ENCODE measurements at regions not wholly inside any gene's neighbourhood (a gene's known extent, or its start where the extent isn't known, plus 50 kb on each side); places are given as distances from the start of the nearest gene placed in this dataset.

- Histone ChIP-seq H3K27ac (replicated peaks; ENCODE audit: low read length) (no peak overlapping the region), H3K4me2 (ENCODE audit: insufficient read depth, low read length, poor library complexity, severe bottlenecking) (no peak overlapping the region), H2AK5ac (ENCODE audit: low read depth, low read length) (peak overlapping the region; percentile 67), H3K23ac (ENCODE audit: low read depth, low read length, poor library complexity) (no peak overlapping the region), H2BK15ac (ENCODE audit: low read length) (peak overlapping the region; percentile 23), H2BK12ac (ENCODE audit: low read length) (no peak overlapping the region), H2BK5ac (ENCODE audit: low read length) (no peak overlapping the region), H3K14ac (ENCODE audit: low read length) (peak overlapping the region; percentile 38), H3K27me3 (ENCODE audit: control insufficient read depth in 3 of 3, insufficient read depth in 3 of 3, low read depth in 1 of 3, low read length in 3 of 3) (peaks cover 0 to 9% (median 0%) of the 10 kb centered on the region in 3 experiments), H3K9ac (ENCODE audit: low read depth, low read length, poor library complexity) (no peak overlapping the region), H3K4me3 (ENCODE audit: low read length in 2 of 2) (no peak overlapping the region), H2AFZ (ENCODE audit: low read length) (no peak overlapping the region), H3K36me3 (replicated peaks in 1 of 2; ENCODE audit: control insufficient read depth in 2 of 2, insufficient read depth in 2 of 2, low read length in 2 of 2) (no peaks in the 10 kb centered on the region), H3K18ac (ENCODE audit: low read length) (peak overlapping the region; percentile 64), H3K4ac (ENCODE audit: low read length) (no peak overlapping the region), H3K9me3 (replicated peaks in 1 of 2; ENCODE audit: control insufficient read depth in 2 of 2, insufficient read depth in 1 of 2, low read depth in 1 of 2, low read length in 2 of 2) (no peaks in the 10 kb centered on the region), H3K4me1 (ENCODE audit: control insufficient read depth in 2 of 2, insufficient read depth in 1 of 2, low read depth in 1 of 2, low read length in 2 of 2) (peaks cover 0 to 2% of the 10 kb centered on the region in 2 donors), H4K8ac (ENCODE audit: low read depth, low read length) (no peak overlapping the region), H3K79me1 (ENCODE audit: low read depth, low read length) (no peaks in the 10 kb centered on the region), H2BK120ac (ENCODE audit: low read depth, low read length) (no peak overlapping the region), H4K91ac (ENCODE audit: low read depth, low read length, poor library complexity) (no peak overlapping the region)
- WGBS, 2 donors (ENCODE audit: extremely low coverage in 2 of 2, insufficient read length in 2 of 2, insufficient replicate concordance in 1 of 2): no CpG with 5 or more reads among the region's 19 CpGs
- no peak for DNase-seq (ENCODE audit: low spot score)
Observed at GRCh38 chr22:49461674-49462073, 366.0 kb downstream of the BRD1 start.

- Histone ChIP-seq H3K18ac (ENCODE audit: low read length) (no peak overlapping the region), H3K4ac (ENCODE audit: low read length) (no peak overlapping the region), H2BK5ac (ENCODE audit: low read length) (no peak overlapping the region), H3K4me3 (ENCODE audit: low read length in 2 of 2) (no peak overlapping the region), H3K79me1 (ENCODE audit: low read depth, low read length) (no peaks in the 10 kb centered on the region), H3K4me1 (ENCODE audit: control insufficient read depth in 2 of 2, insufficient read depth in 1 of 2, low read depth in 1 of 2, low read length in 2 of 2) (no peaks in the 10 kb centered on the region), H4K91ac (ENCODE audit: low read depth, low read length, poor library complexity) (no peak overlapping the region), H3K4me2 (ENCODE audit: insufficient read depth, low read length, poor library complexity, severe bottlenecking) (no peak overlapping the region), H3K9ac (ENCODE audit: low read depth, low read length, poor library complexity) (no peak overlapping the region), H3K9me3 (replicated peaks in 1 of 2; ENCODE audit: control insufficient read depth in 2 of 2, insufficient read depth in 1 of 2, low read depth in 1 of 2, low read length in 2 of 2) (no peaks in the 10 kb centered on the region), H3K27ac (replicated peaks; ENCODE audit: low read length) (no peak overlapping the region), H2AK5ac (ENCODE audit: low read depth, low read length) (peak overlapping the region; percentile 67), H3K36me3 (replicated peaks in 1 of 2; ENCODE audit: control insufficient read depth in 2 of 2, insufficient read depth in 2 of 2, low read length in 2 of 2) (no peaks in the 10 kb centered on the region), H2AFZ (ENCODE audit: low read length) (no peak overlapping the region), H4K8ac (ENCODE audit: low read depth, low read length) (no peak overlapping the region), H2BK120ac (ENCODE audit: low read depth, low read length) (no peak overlapping the region), H3K23ac (ENCODE audit: low read depth, low read length, poor library complexity) (no peak overlapping the region), H3K27me3 (ENCODE audit: control insufficient read depth in 3 of 3, insufficient read depth in 3 of 3, low read depth in 1 of 3, low read length in 3 of 3) (peaks cover 0 to 9% (median 0%) of the 10 kb centered on the region in 3 experiments), H3K14ac (ENCODE audit: low read length) (no peak overlapping the region), H2BK15ac (ENCODE audit: low read length) (no peak overlapping the region), H2BK12ac (ENCODE audit: low read length) (no peak overlapping the region)
- WGBS, 2 donors (ENCODE audit: extremely low coverage in 2 of 2, insufficient read length in 2 of 2, insufficient replicate concordance in 1 of 2): no CpG with 5 or more reads among the region's 15 CpGs
- DNase-seq (ENCODE audit: low spot score): no peak
Observed at GRCh38 chr22:49460592-49461281, 366.9 kb downstream of the BRD1 start.

GRCh38 chr22:49460091-49460490 is 367.6 kb downstream of the BRD1 start:
- H2BK120ac ChIP-seq (ENCODE audit: low read depth, low read length): no peak overlapping the region
- peaks cover 0 to 9% (median 0%) of the 10 kb centered on the region in 3 experiments for H3K27me3 ChIP-seq (ENCODE audit: control insufficient read depth in 3 of 3, insufficient read depth in 3 of 3, low read depth in 1 of 3, low read length in 3 of 3)
- H4K8ac ChIP-seq (ENCODE audit: low read depth, low read length): no peak overlapping the region
- H3K23ac ChIP-seq (ENCODE audit: low read depth, low read length, poor library complexity): no peak overlapping the region
- no peak overlapping the region for H2BK12ac ChIP-seq (ENCODE audit: low read length)
- H4K91ac ChIP-seq (ENCODE audit: low read depth, low read length, poor library complexity): no peak overlapping the region
- no peak overlapping the region for H3K14ac ChIP-seq (ENCODE audit: low read length)
- no peak overlapping the region for H2AFZ ChIP-seq (ENCODE audit: low read length)
- H3K4ac ChIP-seq (ENCODE audit: low read length): no peak overlapping the region
- no peak overlapping the region for H3K4me3 ChIP-seq (ENCODE audit: low read length in 2 of 2)
- H3K36me3 ChIP-seq (replicated peaks in 1 of 2; ENCODE audit: control insufficient read depth in 2 of 2, insufficient read depth in 2 of 2, low read length in 2 of 2): no peaks in the 10 kb centered on the region
- no peak overlapping the region for H3K18ac ChIP-seq (ENCODE audit: low read length)
- DNase-seq (ENCODE audit: low spot score): no peak
- H3K4me1 ChIP-seq (ENCODE audit: control insufficient read depth in 2 of 2, insufficient read depth in 1 of 2, low read depth in 1 of 2, low read length in 2 of 2): no peaks in the 10 kb centered on the region
- H2AK5ac ChIP-seq (ENCODE audit: low read depth, low read length): no peak overlapping the region
- no peak overlapping the region for H2BK15ac ChIP-seq (ENCODE audit: low read length)
- H3K9ac ChIP-seq (ENCODE audit: low read depth, low read length, poor library complexity): no peak overlapping the region
- no peak overlapping the region for H2BK5ac ChIP-seq (ENCODE audit: low read length)
- no peak overlapping the region for H3K4me2 ChIP-seq (ENCODE audit: insufficient read depth, low read length, poor library complexity, severe bottlenecking)
- no peaks in the 10 kb centered on the region for H3K79me1 ChIP-seq (ENCODE audit: low read depth, low read length)
- no peak overlapping the region for H3K27ac ChIP-seq (replicated peaks; ENCODE audit: low read length)
- H3K9me3 ChIP-seq (replicated peaks in 1 of 2; ENCODE audit: control insufficient read depth in 2 of 2, insufficient read depth in 1 of 2, low read depth in 1 of 2, low read length in 2 of 2): no peaks in the 10 kb centered on the region
- WGBS, 2 donors (ENCODE audit: extremely low coverage in 2 of 2, insufficient read length in 2 of 2, insufficient replicate concordance in 1 of 2): no CpG with 5 or more reads among the region's 5 CpGs

DNA sequence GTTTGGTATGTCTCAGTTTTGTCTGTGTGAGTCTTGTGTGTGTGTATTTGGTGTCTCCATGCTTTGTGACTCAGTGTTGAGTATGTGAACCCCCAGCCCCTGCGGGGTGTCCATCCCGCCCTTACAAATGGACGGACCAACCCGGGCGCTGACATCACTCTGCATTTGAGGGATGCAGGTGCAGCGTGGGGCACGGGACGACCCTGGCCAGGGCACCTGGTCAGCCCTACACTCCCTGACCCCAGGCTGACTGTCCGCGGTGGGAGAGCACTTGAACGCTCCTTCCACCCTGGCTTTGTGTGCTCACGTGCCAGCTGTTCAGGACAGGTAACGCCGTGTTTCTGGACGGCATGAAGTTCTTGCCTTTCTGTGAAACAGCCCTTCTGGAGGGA is 369.0 kb downstream of the BRD1 start:
- no peak overlapping the region for H3K9ac ChIP-seq (ENCODE audit: low read depth, low read length, poor library complexity)
- peaks cover 0 to 3% of the 10 kb centered on the region in 2 donors for H3K4me1 ChIP-seq (ENCODE audit: control insufficient read depth in 2 of 2, insufficient read depth in 1 of 2, low read depth in 1 of 2, low read length in 2 of 2)
- no peak for DNase-seq (ENCODE audit: low spot score)
- H2AK5ac ChIP-seq (ENCODE audit: low read depth, low read length): peak overlapping the region; percentile 8
- H3K27me3 ChIP-seq (ENCODE audit: control insufficient read depth in 3 of 3, insufficient read depth in 3 of 3, low read depth in 1 of 3, low read length in 3 of 3): peaks cover 0 to 9% (median 0%) of the 10 kb centered on the region in 3 experiments
- H4K91ac ChIP-seq (ENCODE audit: low read depth, low read length, poor library complexity): no peak overlapping the region
- H3K23ac ChIP-seq (ENCODE audit: low read depth, low read length, poor library complexity): no peak overlapping the region
- H3K4ac ChIP-seq (ENCODE audit: low read length): no peak overlapping the region
- no peak overlapping the region for H3K4me2 ChIP-seq (ENCODE audit: insufficient read depth, low read length, poor library complexity, severe bottlenecking)
- no peaks in the 10 kb centered on the region for H3K79me1 ChIP-seq (ENCODE audit: low read depth, low read length)
- peak overlapping the region; percentile 35 for H2BK12ac ChIP-seq (ENCODE audit: low read length)
- H2BK5ac ChIP-seq (ENCODE audit: low read length): no peak overlapping the region
- no peaks in the 10 kb centered on the region for H3K36me3 ChIP-seq (replicated peaks in 1 of 2; ENCODE audit: control insufficient read depth in 2 of 2, insufficient read depth in 2 of 2, low read length in 2 of 2)
- peak overlapping the region; percentile 34 for H3K18ac ChIP-seq (ENCODE audit: low read length)
- no peak overlapping the region for H2BK120ac ChIP-seq (ENCODE audit: low read depth, low read length)
- H3K14ac ChIP-seq (ENCODE audit: low read length): no peak overlapping the region
- no peak overlapping the region for H3K4me3 ChIP-seq (ENCODE audit: low read length in 2 of 2)
- H2AFZ ChIP-seq (ENCODE audit: low read length): no peak overlapping the region
- no CpG with 5 or more reads among the region's 15 CpGs for WGBS, 2 donors (ENCODE audit: extremely low coverage in 2 of 2, insufficient read length in 2 of 2, insufficient replicate concordance in 1 of 2)
- H3K27ac ChIP-seq (replicated peaks; ENCODE audit: low read length): no peak overlapping the region
- no peak overlapping the region for H2BK15ac ChIP-seq (ENCODE audit: low read length)
- H3K9me3 ChIP-seq (replicated peaks in 1 of 2; ENCODE audit: control insufficient read depth in 2 of 2, insufficient read depth in 1 of 2, low read depth in 1 of 2, low read length in 2 of 2): no peaks in the 10 kb centered on the region
- H4K8ac ChIP-seq (ENCODE audit: low read depth, low read length): no peak overlapping the region
